ENCODE measurements at regions not wholly inside any gene's neighbourhood (a gene's known extent, or its start where the extent isn't known, plus 50 kb on each side); places are given as distances from the start of the nearest gene placed in this dataset.

- Histone ChIP-seq H3K9me3 (ENCODE audit: control insufficient read depth in 1 of 2, insufficient read depth in 1 of 2, low read length in 2 of 2) (peaks cover 0 to 8% of the 10 kb centered on the region in 2 experiments), H3K36me3 (ENCODE audit: insufficient read depth, low read length) (no peaks in the 10 kb centered on the region), H3K27me3 (ENCODE audit: control insufficient read depth in 1 of 2, insufficient read depth in 2 of 2, low read length in 2 of 2) (no peaks in the 10 kb centered on the region), H3K4me1 (ENCODE audit: insufficient read depth, low read length) (no peaks in the 10 kb centered on the region), H3K4me3 (ENCODE audit: low read length) (no peak overlapping the region), H3K27ac (ENCODE audit: low read depth in 1 of 2, low read length in 2 of 2) (no peak overlapping the region)
- intact Hi-C loops (cut with DNase I, micrococcal nuclease), result no loop called here
- H3K36me3 Mint-ChIP-seq (ENCODE audit: low read depth), result no peaks in the 10 kb centered on the region
- ChIA-PET POLR2A (no interaction called here), CTCF (no interaction called here)
- no peak for TF ChIP-seq CTCF (IDR thresholded peaks at IDR 0.05)
- no peak for ATAC-seq (ENCODE audit: poor library complexity)
- H3K27me3 Mint-ChIP-seq, result no peaks in the 10 kb centered on the region
- no peaks in the 10 kb centered on the region for H3K9me3 Mint-ChIP-seq
- no peak overlapping the region for H3K27ac Mint-ChIP-seq
- DNase-seq, result no peak
- no peak overlapping the region for H3K4me3 Mint-ChIP-seq
- H3K4me1 Mint-ChIP-seq (ENCODE audit: low read depth), result no peaks in the 10 kb centered on the region
Observed at GRCh38 chrX:80602036-80602860, 182.0 kb downstream of the TENT5D start.

Measured in CD4-positive, alpha-beta T cell (primary cell).